HCT116 (cell line): ENCODE measurements at regions not wholly inside any gene's neighbourhood (a gene's known extent, or its start where the extent isn't known, plus 50 kb on each side); places are given as distances from the start of the nearest gene placed in this dataset.

ENCODE experiments used
- ATF3 ChIP-seq: IDR thresholded peaks from 2 replicates; pipeline ENCODE4 v1.6.1; 2012
- CTCF ChIP-seq, 3 experiments: fragments of 200-600 bp in 1 of 3; sonication (generic) in 1 of 3; IDR thresholded peaks in 2 of 3; conservative IDR thresholded peaks in 1 of 3; 2 replicates each; pipeline ENCODE4 v1.5.1; 2012 to 2017; ENCODE audit warnings: low read depth in 2 of 3, low read length in 2 of 3, antibody characterized with exemption in 1 of 3, borderline replicate concordance in 1 of 3, control low read depth in 1 of 3, mild to moderate bottlenecking in 1 of 3, mixed read lengths in 1 of 3, mixed run types in 1 of 3, moderate library complexity in 1 of 3; ENCODE audit not compliant: insufficient read depth in 1 of 3
- EZH2 ChIP-seq: fragments of 200-600 bp; sonication (generic); IDR thresholded peaks from 2 replicates; pipeline ENCODE4 v1.6.1; 2017; ENCODE audit warnings: antibody characterized with exemption, mixed run types
- JUND ChIP-seq: IDR thresholded peaks from 2 replicates; pipeline ENCODE4 v1.6.1; 2012
- POLR2A ChIP-seq: IDR thresholded peaks from 2 replicates; pipeline ENCODE4 v1.7.0; 2011; ENCODE audit warnings: borderline replicate concordance; ENCODE audit not compliant: insufficient read depth, insufficient read length; ENCODE audit errors: extremely low read depth
- RAD21 ChIP-seq: IDR thresholded peaks from 2 replicates; pipeline ENCODE4 v1.6.1; 2012; ENCODE audit warnings: low read depth, mild to moderate bottlenecking
- SIN3A ChIP-seq: IDR thresholded peaks from 2 replicates; pipeline ENCODE4 v1.6.1; 2012; ENCODE audit warnings: low read depth
- SP1 ChIP-seq: IDR thresholded peaks from 2 replicates; pipeline ENCODE4 v1.6.1; 2012; ENCODE audit warnings: low read depth
- ZBTB33 ChIP-seq: IDR thresholded peaks from 2 replicates; pipeline ENCODE4 v1.6.1; 2011; ENCODE audit warnings: mild to moderate bottlenecking, low read length, moderate library complexity; ENCODE audit not compliant: insufficient replicate concordance; ENCODE audit errors: extremely low read depth
- ZNF274 ChIP-seq: fragments of 200-500 bp; sonication (Bioruptor generic); IDR thresholded peaks from 2 replicates; pipeline ENCODE4 v1.6.1; 2014; ENCODE audit warnings: mild to moderate bottlenecking, low read depth, low read length, inconsistent platforms
- TF ChIP-seq, protein P1 (sequence below): IDR thresholded peaks from 2 replicates; pipeline ENCODE4 v1.6.1; 2012; ENCODE audit warnings: low read depth

- no peak for TF ChIP-seq CTCF (IDR thresholded peaks at IDR 0.05 in 2 of 3, conservative IDR thresholded peaks at IDR 0.05 in 1 of 3; ENCODE audit: borderline replicate concordance in 1 of 3, insufficient read depth in 1 of 3, low read depth in 2 of 3, low read length in 2 of 3)
- no peak for TF ChIP-seq RAD21
- TF ChIP-seq, protein P1, sequence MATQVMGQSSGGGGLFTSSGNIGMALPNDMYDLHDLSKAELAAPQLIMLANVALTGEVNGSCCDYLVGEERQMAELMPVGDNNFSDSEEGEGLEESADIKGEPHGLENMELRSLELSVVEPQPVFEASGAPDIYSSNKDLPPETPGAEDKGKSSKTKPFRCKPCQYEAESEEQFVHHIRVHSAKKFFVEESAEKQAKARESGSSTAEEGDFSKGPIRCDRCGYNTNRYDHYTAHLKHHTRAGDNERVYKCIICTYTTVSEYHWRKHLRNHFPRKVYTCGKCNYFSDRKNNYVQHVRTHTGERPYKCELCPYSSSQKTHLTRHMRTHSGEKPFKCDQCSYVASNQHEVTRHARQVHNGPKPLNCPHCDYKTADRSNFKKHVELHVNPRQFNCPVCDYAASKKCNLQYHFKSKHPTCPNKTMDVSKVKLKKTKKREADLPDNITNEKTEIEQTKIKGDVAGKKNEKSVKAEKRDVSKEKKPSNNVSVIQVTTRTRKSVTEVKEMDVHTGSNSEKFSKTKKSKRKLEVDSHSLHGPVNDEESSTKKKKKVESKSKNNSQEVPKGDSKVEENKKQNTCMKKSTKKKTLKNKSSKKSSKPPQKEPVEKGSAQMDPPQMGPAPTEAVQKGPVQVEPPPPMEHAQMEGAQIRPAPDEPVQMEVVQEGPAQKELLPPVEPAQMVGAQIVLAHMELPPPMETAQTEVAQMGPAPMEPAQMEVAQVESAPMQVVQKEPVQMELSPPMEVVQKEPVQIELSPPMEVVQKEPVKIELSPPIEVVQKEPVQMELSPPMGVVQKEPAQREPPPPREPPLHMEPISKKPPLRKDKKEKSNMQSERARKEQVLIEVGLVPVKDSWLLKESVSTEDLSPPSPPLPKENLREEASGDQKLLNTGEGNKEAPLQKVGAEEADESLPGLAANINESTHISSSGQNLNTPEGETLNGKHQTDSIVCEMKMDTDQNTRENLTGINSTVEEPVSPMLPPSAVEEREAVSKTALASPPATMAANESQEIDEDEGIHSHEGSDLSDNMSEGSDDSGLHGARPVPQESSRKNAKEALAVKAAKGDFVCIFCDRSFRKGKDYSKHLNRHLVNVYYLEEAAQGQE, result no peak
- no peak for TF ChIP-seq EZH2
- no peak for TF ChIP-seq POLR2A
- TF ChIP-seq JUND, result no peak
- no peak for TF ChIP-seq ZBTB33
- no peak for TF ChIP-seq SP1
- no peak for TF ChIP-seq SIN3A
- TF ChIP-seq ATF3, result no peak
- TF ChIP-seq ZNF274, result no peak
Observed at GRCh38 chr14:37819155-37820015, 224.0 kb downstream of the TTC6 start.
